B cell (primary cell): ENCODE measurements at regions not wholly inside any gene's neighbourhood (a gene's known extent, or its start where the extent isn't known, plus 50 kb on each side); places are given as distances from the start of the nearest gene placed in this dataset.

ENCODE experiments used
- CTCF ChIP-seq: fragments of 200-600 bp; IDR thresholded peaks from one replicate; pipeline ENCODE4 v1.8.0; 2022; ENCODE audit warnings: antibody characterized with exemption, mild to moderate bottlenecking
- EZH2 ChIP-seq: IDR thresholded peaks from 2 replicates; pipeline ENCODE4 v1.6.1; 2012; ENCODE audit warnings: borderline replicate concordance, low read depth, mild to moderate bottlenecking, moderate library complexity, low read length; ENCODE audit not compliant: insufficient read depth, poor library complexity, severe bottlenecking

GRCh38 chr7:114818501-114818900 lies 103.4 kb upstream of the MDFIC start:
- TF ChIP-seq CTCF (no peak), EZH2 (no peak)
